OCI-LY3 (cell line): ENCODE measurements at regions not wholly inside any gene's neighbourhood (a gene's known extent, or its start where the extent isn't known, plus 50 kb on each side); places are given as distances from the start of the nearest gene placed in this dataset.
"Not testable (repeated sequence)": the region's sequence is repeated elsewhere in the genome, so short reads cannot be mapped to it uniquely, and the experiment has no call there.

Source experiments
- CTCF ChIP-seq: fragments of 200-600, 300-600 bp; sonication (generic); IDR thresholded peaks from 2 replicates; pipeline ENCODE4 v1.5.1; 2014; ENCODE audit warnings: antibody characterized with exemption, low read length, low read depth
- EZH2phosphoT487 ChIP-seq: fragments of 200-600 bp; shearing (Covaris generic); IDR thresholded peaks from 2 replicates; pipeline ENCODE4 v1.6.1; 2018; ENCODE audit warnings: antibody characterized with exemption, mixed run types, low read depth

- not testable (repeated sequence) for TF ChIP-seq CTCF, EZH2phosphoT487
Measured at GRCh38 chr6:166790808-166791207, 163.8 kb upstream of the RPS6KA2 start.
